ENCODE measurements at regions not wholly inside any gene's neighbourhood (a gene's known extent, or its start where the extent isn't known, plus 50 kb on each side); places are given as distances from the start of the nearest gene placed in this dataset.

- FAIRE-seq (no peak), DNase-seq (ENCODE audit: low read depth) (no peak)
- TF ChIP-seq CTCF (IDR thresholded peaks at IDR 0.05; ENCODE audit: insufficient read depth, low read length, severe bottlenecking), result no peak
- Histone ChIP-seq H3K4me3 (ENCODE audit: low read depth, low read length) (no peak overlapping the region), H3K36me3 (ENCODE audit: control insufficient read depth, insufficient read depth, low read length) (no peaks in the 10 kb centered on the region), H3K27me3 (ENCODE audit: control insufficient read depth, insufficient read depth, low read length) (no peaks in the 10 kb centered on the region)
These were observed 272.7 kb upstream of the FSHR start for GRCh38 chr2:49426996-49427395.

DNA sequence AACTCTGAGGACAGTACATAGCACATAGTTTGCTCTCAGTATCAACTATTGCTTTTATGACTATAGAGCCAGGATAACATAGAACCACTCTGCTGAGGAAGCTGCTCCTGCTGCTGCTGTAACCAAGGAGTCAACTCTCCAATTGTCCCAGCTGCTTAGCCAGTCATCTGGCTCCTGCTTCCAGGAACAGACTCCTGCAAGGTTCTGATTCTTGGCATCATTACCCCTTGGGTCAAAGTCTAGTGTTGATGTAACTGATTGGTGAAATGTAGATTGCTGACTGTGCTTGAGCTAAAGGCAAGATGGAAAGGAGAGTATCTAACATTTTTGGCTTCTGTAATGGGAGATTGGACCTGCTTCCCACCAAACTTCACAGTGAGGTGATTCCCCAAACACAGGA lies 261.9 kb upstream of the FSHR start:
- TF ChIP-seq CTCF (IDR thresholded peaks at IDR 0.05; ENCODE audit: insufficient read depth, low read length, severe bottlenecking), result no peak
- no peak for FAIRE-seq
- Histone ChIP-seq H3K4me3 (ENCODE audit: low read depth, low read length) (no peak overlapping the region), H3K36me3 (ENCODE audit: control insufficient read depth, insufficient read depth, low read length) (no peaks in the 10 kb centered on the region), H3K27me3 (ENCODE audit: control insufficient read depth, insufficient read depth, low read length) (no peaks in the 10 kb centered on the region)
- DNase-seq (ENCODE audit: low read depth), result no peak

- H3K4me3 ChIP-seq (ENCODE audit: low read depth, low read length), result no peak overlapping the region
- no peaks in the 10 kb centered on the region for H3K36me3 ChIP-seq (ENCODE audit: control insufficient read depth, insufficient read depth, low read length)
- FAIRE-seq (no peak), DNase-seq (ENCODE audit: low read depth) (no peak)
- H3K27me3 ChIP-seq (ENCODE audit: control insufficient read depth, insufficient read depth, low read length), result no peaks in the 10 kb centered on the region
- no peak for TF ChIP-seq CTCF (IDR thresholded peaks at IDR 0.05; ENCODE audit: insufficient read depth, low read length, severe bottlenecking)
These were observed 249.8 kb upstream of the FSHR start for GRCh38 chr2:49404108-49404507.

DNA sequence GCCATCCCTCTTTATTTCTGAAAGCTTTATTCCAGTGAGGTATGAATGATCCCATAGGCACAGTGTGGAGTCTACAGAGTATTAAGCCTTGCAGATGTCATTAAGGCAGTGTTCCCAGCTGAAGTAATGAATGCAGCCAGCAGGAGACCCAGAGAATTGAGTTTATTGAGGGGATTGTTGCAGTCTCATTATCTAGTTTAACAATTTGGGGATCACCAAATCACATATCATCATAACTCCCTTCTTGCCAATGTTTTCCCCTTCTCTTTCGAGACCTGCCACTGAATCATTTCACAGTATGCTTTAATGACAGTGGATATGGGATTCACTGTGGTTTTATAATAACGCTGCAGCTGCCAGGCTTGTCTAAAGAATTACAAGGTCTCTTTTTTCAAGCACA lies 249.3 kb upstream of the FSHR start:
- no peaks in the 10 kb centered on the region for H3K36me3 ChIP-seq (ENCODE audit: control insufficient read depth, insufficient read depth, low read length)
- H3K27me3 ChIP-seq (ENCODE audit: control insufficient read depth, insufficient read depth, low read length), result no peaks in the 10 kb centered on the region
- no peak for TF ChIP-seq CTCF (IDR thresholded peaks at IDR 0.05; ENCODE audit: insufficient read depth, low read length, severe bottlenecking)
- DNase-seq (ENCODE audit: low read depth) (no peak), FAIRE-seq (no peak)
- no peak overlapping the region for H3K4me3 ChIP-seq (ENCODE audit: low read depth, low read length)

DNA sequence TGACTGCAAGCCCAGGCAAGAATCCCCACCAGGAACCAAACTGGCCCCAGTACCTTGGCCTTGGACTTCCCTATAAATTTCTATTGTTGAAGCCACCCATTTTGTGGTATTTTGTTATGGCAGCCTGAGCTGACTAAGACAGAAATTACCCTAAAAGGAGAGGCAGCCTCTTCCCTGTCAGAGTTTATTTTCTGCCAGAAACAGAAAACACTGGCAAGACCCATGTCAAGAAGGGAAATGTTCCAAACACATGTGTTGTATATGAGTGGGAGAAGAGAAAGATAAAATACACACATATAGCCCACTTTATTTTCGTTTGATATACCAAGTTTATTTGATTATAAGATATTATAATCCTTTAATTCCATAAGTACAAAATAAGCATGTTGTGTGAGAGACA lies 225.1 kb upstream of the FSHR start:
- FAIRE-seq (no peak), DNase-seq (ENCODE audit: low read depth) (no peak)
- no peak for TF ChIP-seq CTCF (IDR thresholded peaks at IDR 0.05; ENCODE audit: insufficient read depth, low read length, severe bottlenecking)
- Histone ChIP-seq H3K27me3 (ENCODE audit: control insufficient read depth, insufficient read depth, low read length) (no peaks in the 10 kb centered on the region), H3K36me3 (ENCODE audit: control insufficient read depth, insufficient read depth, low read length) (no peaks in the 10 kb centered on the region), H3K4me3 (ENCODE audit: low read depth, low read length) (no peak overlapping the region)

GRCh38 chr2:49371128-49371701 lies 216.9 kb upstream of the FSHR start:
- TF ChIP-seq CTCF (IDR thresholded peaks at IDR 0.05; ENCODE audit: insufficient read depth, low read length, severe bottlenecking), result no peak
- FAIRE-seq (no peak), DNase-seq (ENCODE audit: low read depth) (no peak)
- Histone ChIP-seq H3K4me3 (ENCODE audit: low read depth, low read length) (no peak overlapping the region), H3K27me3 (ENCODE audit: control insufficient read depth, insufficient read depth, low read length) (no peaks in the 10 kb centered on the region), H3K36me3 (ENCODE audit: control insufficient read depth, insufficient read depth, low read length) (no peaks in the 10 kb centered on the region)

Measured in bronchial epithelial cell (primary cell).